ENCODE measurements at regions not wholly inside any gene's neighbourhood (a gene's known extent, or its start where the extent isn't known, plus 50 kb on each side); places are given as distances from the start of the nearest gene placed in this dataset.
A peak's percentile ranks its signal among the peaks of the same experiment; 100 is the strongest.

DNA sequence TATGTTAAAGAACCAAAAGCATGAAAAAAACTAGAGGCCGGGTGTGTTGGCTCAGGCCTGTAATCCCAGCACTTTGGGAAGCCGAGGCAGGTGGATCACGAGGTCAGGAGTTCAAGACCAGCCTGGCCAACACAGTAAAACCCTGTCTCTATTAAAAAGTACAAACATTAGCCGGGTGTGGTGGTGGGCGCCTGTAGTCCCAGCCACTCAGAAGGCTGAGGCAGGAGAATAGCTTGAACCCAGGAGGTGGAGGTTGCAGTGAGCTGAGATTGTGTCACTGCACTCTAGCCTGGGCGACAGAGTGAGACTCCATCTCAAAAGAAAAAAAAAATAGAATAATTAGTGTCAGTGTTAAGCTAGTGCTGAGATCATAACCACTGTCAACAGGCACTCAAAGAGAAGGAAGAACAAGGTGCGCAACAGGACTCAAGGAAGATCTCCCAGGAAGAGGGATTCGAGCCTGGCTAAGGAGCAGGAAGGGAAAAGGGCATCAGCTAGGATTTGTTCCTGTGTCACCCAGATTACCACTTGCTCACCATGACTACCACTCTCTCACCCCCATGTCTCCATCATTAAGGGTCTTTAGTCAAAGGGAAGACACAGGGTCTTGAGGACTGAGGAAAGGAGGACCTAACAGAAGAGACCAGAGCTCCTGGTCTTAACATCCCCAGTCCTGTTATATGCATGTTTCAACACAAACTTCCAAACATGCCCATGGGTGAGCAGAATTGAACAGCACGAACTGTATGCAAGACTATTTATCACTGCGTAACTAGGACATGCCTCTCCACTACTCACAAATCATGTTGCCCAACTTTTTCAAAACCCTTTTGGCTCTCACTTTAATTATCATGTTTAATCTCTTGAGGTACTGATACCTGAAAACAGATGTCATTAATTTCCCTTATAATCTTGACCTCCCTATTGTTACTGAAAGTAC is 88.3 kb upstream of the PLEKHM1 start:
- no peaks in the 10 kb centered on the region for H3K36me3 ChIP-seq
- TF ChIP-seq, protein P1, sequence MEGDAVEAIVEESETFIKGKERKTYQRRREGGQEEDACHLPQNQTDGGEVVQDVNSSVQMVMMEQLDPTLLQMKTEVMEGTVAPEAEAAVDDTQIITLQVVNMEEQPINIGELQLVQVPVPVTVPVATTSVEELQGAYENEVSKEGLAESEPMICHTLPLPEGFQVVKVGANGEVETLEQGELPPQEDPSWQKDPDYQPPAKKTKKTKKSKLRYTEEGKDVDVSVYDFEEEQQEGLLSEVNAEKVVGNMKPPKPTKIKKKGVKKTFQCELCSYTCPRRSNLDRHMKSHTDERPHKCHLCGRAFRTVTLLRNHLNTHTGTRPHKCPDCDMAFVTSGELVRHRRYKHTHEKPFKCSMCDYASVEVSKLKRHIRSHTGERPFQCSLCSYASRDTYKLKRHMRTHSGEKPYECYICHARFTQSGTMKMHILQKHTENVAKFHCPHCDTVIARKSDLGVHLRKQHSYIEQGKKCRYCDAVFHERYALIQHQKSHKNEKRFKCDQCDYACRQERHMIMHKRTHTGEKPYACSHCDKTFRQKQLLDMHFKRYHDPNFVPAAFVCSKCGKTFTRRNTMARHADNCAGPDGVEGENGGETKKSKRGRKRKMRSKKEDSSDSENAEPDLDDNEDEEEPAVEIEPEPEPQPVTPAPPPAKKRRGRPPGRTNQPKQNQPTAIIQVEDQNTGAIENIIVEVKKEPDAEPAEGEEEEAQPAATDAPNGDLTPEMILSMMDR (IDR thresholded peaks at IDR 0.05 in 4 of 5, conservative IDR thresholded peaks at IDR 0.05 in 1 of 5): no peak
- TF ChIP-seq POLR2A (IDR thresholded peaks at IDR 0.05): no peak
- peak overlapping the region; percentile 57 to 79 (median 64) for H3K27ac ChIP-seq
- peak; percentile 87 to 88 for ATAC-seq
- in situ Hi-C loops (cut with MboI; ENCODE audit: low sequenced_read_pairs in 4 of 4) (loop anchor here in 2 of 4 donors (25.0 kb wide), 3 partner anchors 166 to 709 kb away; partner anchors contain the start of gene LRRC37A (in 1 of the 2)), intact Hi-C loops (cut with DNase I; ENCODE audit: low total_unique reads) (no loop called here)
- no peaks in the 10 kb centered on the region for H3K9me3 ChIP-seq
- H3K4me1 ChIP-seq: peaks cover under 1 to 24% of the 10 kb centered on the region in 2 donors
- peaks cover 18 to 20% (median 18%) of the 10 kb centered on the region in 3 donors for H3K27me3 ChIP-seq
- peak; percentile 45 to 47 for DNase-seq
- no peak overlapping the region for H3K4me3 ChIP-seq

DNA sequence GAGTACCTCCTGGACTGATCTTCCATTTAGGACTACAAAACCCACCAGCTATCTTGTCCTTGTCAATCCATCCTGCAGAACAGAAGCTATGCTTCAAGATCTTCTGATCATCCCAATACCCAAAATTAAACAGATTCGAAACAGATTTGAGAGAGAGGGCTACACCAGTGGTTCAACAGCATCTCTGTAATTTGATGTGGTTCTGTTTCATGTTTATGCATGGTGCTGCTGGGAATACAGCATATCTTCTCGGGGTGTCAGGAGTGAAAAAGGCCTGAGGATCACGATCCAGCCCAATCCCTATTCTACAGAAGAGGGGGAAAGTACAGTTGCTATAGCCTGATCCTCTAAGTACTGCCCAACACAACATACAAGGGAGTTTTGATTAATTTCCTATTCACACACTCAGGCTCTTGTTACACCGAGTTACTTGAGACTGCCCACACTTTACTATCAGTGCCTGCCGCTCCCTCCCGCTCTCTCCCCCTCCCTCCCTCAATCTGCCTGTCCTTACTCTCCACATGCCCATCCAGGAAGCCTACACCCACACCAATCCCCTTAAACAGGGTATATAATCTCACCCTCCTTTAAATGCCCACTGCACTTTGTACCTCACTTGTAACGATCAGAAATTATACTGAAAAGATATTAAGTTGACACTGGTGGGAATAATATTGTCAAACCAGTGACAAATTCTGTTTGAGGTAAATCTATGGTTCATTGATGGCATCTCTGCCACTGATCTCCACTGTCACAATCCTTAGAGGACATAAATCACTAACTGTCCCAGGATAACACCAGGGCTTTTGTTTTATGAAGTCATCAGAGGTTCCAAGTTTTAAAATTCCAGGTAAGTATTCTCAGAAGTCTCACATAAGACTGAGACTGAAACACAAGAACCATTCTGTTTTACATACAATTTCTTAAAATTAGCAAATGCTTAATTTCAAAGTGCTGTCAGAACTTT is 89.3 kb upstream of the PLEKHM1 start:
- intact Hi-C loops (cut with DNase I; ENCODE audit: low total_unique reads): no loop called here
- peaks cover 24 to 28% (median 27%) of the 10 kb centered on the region in 3 donors for H3K27me3 ChIP-seq
- ATAC-seq (peak in 1 of 2 donors; percentile 5), DNase-seq (no peak)
- H3K27ac ChIP-seq: peak overlapping the region; percentile 8 to 72 (median 52)
- no peak overlapping the region for H3K4me3 ChIP-seq
- H3K4me1 ChIP-seq: peaks cover 5 to 22% of the 10 kb centered on the region in 2 donors
- H3K9me3 ChIP-seq: no peaks in the 10 kb centered on the region
- no peaks in the 10 kb centered on the region for H3K36me3 ChIP-seq
- TF ChIP-seq, protein P1 (IDR thresholded peaks at IDR 0.05 in 4 of 5, conservative IDR thresholded peaks at IDR 0.05 in 1 of 5): no peak
- no peak for TF ChIP-seq POLR2A (IDR thresholded peaks at IDR 0.05)
- in situ Hi-C loops (cut with MboI; ENCODE audit: low sequenced_read_pairs in 4 of 4): loop anchor here in 2 of 4 donors (25.0 kb wide), 3 partner anchors 168 to 707 kb away; partner anchors contain the start of gene LRRC37A (in 1 of the 2)

DNA sequence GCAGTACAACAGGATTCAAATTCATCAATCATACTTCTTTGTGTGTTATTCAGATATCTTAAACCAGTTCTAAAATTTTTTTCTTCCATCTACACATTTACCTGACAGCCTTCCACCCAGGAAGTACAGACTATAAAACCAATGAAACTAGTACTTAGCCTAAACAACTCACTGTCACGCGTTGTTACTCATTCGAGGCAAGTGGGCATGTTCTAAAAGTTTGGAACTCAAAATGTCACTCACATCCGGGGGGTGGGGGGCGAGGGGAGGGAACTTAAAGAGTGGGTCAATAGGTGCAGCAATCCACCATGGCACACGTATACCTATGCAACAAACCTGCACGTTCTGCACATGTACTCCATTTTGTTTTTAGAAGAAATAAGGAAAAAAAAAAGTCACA is 90.4 kb upstream of the PLEKHM1 start:
- no peak for ATAC-seq
- in situ Hi-C loops (cut with MboI; ENCODE audit: low sequenced_read_pairs in 4 of 4): loop anchor here in 2 of 4 donors (25.0 kb wide), 3 partner anchors 169 to 706 kb away; partner anchors contain the start of gene LRRC37A (in 1 of the 2)
- H3K27ac ChIP-seq: no peak overlapping the region
- intact Hi-C loops (cut with DNase I; ENCODE audit: low total_unique reads): no loop called here
- TF ChIP-seq, protein P1 (IDR thresholded peaks at IDR 0.05 in 4 of 5, conservative IDR thresholded peaks at IDR 0.05 in 1 of 5): no peak
- no peak for TF ChIP-seq POLR2A (IDR thresholded peaks at IDR 0.05)
- DNase-seq: no peak
- H3K9me3 ChIP-seq: no peaks in the 10 kb centered on the region
- H3K4me3 ChIP-seq: no peak overlapping the region
- H3K27me3 ChIP-seq: peaks cover 32 to 37% (median 33%) of the 10 kb centered on the region in 3 donors
- peaks cover 10 to 22% of the 10 kb centered on the region in 2 donors for H3K4me1 ChIP-seq
- H3K36me3 ChIP-seq: no peaks in the 10 kb centered on the region

DNA sequence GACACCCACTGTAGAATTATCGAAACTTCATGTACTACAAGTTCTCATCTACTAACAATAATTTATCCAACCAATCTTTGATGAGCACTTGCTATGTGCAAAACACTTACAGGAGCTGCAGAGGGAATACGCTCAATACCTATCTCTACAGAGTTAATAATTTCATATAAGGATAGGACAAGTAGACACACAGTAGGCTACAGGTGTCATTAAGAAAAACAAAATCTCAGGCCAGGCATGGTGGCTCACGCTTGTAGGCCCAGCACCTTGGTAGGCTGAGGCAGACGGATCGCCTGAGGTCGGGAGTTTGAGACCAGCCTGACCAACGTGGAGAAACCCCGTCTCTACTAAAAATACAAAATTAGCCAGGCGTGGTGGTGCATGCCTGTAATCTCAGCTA is 91.3 kb upstream of the PLEKHM1 start:
- intact Hi-C loops (cut with DNase I; ENCODE audit: low total_unique reads): no loop called here

More for the DNA sequence above, 91.3 kb upstream of the PLEKHM1 start:
- no peak for ATAC-seq
- Histone ChIP-seq H3K4me1 (peaks cover 10 to 22% of the 10 kb centered on the region in 2 donors), H3K27ac (no peak overlapping the region), H3K27me3 (peaks cover 32 to 37% (median 33%) of the 10 kb centered on the region in 3 donors), H3K4me3 (no peak overlapping the region), H3K36me3 (no peaks in the 10 kb centered on the region), H3K9me3 (no peaks in the 10 kb centered on the region)
- DNase-seq: no peak
- in situ Hi-C loops (cut with MboI; ENCODE audit: low sequenced_read_pairs in 4 of 4): loop anchor here in 2 of 4 donors (25.0 kb wide), 3 partner anchors 170 to 705 kb away; partner anchors contain the start of gene LRRC37A (in 1 of the 2)
- TF ChIP-seq, protein P1 (IDR thresholded peaks at IDR 0.05 in 4 of 5, conservative IDR thresholded peaks at IDR 0.05 in 1 of 5): no peak
- TF ChIP-seq POLR2A (IDR thresholded peaks at IDR 0.05): no peak
